HG03066 (cell line): ENCODE measurements at regions not wholly inside any gene's neighbourhood (a gene's known extent, or its start where the extent isn't known, plus 50 kb on each side); places are given as distances from the start of the nearest gene placed in this dataset.

Source experiments
- ATAC-seq: cut with Tn5 transposase; IDR thresholded peaks from one replicate; pipeline ENCODE4 v1.9.1; 2021; ENCODE audit warnings: low read depth; ENCODE audit not compliant: unreplicated experiment

GRCh38 chr13:40101708-40102359 is 446.4 kb downstream of the COG6 start:
- peak; percentile 74 for ATAC-seq

- peak; percentile 6 for ATAC-seq
These were observed 446.9 kb downstream of the COG6 start for GRCh38 chr13:40102360-40102727.

- no peak for ATAC-seq
These were observed 447.4 kb downstream of the COG6 start for GRCh38 chr13:40102854-40103253.

DNA sequence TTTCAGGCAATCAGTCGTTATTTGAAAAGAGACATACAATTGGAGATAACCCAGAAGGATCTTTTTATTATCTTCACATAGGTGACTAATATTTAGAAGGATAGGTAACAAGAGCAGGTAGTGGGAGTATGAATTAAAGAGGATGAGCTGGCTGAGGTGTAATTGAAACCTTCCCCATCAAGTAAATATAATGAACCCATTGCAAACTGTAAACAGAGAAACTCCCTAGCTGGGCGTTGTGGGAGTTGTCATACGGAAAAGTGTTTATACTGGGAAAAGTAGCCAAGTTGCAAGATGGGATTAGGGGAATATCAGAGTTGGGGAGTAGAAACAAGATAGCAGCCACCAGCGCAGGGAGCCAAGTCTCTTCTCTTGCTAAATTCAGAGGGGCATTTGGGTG is 448.4 kb downstream of the COG6 start:
- no peak for ATAC-seq

- ATAC-seq: no peak
These were observed 449.8 kb downstream of the COG6 start for GRCh38 chr13:40105231-40105630.

DNA sequence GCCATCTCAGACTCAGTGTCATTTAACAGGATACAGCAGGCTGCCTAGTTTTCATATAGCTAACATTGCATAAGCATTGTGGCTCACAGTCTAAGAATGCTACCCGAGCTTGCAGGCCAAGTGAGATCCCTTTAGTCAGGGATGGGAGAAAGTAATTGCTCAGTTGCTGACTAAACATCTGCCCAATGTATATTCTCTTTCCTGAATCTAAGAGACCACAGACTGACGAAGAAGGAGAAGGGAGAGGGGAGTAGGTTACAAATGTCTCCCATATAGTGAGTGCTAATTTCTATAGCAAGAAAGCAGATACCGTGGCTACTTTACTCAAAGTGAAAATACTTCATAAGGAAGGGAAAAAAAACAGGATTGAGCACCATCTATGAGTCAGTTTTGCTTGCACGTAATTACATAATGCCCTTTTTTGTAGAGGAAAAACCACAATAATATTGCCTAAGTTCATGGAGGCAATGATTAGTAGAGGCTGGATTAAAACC is 453.9 kb downstream of the COG6 start:
- ATAC-seq: no peak

DNA sequence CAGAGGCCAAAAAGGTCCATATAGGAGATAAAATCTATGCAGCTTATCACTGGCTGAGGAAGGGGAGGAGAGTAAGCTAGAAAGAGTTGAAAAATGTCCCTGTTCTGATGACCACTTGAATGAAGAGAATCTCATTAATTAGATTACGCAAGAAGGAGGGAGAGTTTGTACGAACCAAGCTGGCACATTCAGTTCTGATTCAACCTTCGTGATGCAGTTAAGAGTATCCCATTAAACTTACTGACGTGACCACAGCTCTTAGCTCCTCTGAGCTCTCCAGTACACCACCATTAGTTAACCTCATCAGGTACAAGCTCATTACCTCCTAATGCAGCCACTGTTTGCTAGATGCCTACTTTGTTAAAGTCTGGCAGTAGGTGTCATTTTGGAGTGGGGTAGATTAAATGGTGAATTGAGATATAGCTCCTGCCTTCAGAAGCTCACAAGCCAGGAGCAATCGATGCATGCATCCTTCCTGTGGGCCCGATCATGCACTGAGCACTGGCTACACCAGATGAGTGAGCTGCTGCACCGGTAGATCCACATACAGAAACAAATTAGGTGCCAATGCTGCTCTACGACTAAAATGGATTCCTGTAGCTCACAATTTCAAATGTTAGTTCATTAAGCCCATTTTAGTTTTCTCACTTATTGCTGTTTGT is 458.3 kb downstream of the COG6 start:
- ATAC-seq: no peak

DNA sequence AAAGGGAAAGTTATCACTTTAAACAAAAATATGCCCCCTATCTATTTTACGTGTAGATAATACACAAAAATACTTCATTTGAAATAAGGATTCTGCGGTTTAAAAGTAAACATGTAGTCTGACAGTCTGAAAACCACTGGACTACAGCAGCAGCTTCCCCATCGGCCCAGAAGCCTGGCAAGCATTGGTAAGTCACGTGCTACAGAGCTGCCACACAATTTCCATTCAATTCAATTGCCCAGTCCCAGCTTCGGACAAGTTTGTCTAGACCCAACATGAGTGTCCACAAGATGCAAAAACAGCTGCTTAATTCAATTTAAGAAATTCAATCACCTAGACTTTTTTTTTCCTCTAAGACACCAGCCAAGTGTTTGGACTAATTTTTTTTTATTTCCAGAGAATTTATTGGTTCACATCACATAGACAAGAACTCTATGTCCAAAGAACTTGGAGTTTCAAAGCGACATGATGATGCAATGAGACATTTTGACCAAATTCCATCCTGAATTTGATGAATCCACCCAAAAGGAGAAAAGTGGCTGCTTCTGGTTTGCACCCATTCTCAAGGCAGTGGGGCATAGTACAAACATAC is 458.9 kb downstream of the COG6 start:
- no peak for ATAC-seq

DNA sequence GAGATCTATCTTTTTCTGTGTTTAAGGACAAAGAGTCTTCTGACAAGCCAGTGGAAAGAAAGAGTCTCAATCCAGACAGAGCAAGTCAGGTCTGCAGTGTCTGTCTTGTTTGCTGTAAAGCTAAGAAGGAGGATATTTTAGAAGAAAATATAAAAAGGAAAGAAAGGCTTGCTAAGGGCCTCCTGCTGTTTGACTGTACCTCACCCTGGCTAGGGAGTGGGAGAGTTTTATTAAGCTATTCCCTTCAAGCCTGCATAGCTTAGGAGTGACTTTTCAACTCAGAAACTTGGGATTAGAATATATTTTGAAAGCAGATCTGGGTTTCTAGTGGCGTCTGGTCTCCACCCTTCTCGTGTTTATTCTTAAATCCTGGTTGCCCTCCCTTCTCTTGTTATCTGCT is 460.0 kb downstream of the COG6 start:
- no peak for ATAC-seq

GRCh38 chr13:40116008-40116407 is 460.5 kb downstream of the COG6 start:
- ATAC-seq: peak; percentile 78

- ATAC-seq: no peak
These were observed 462.9 kb downstream of the COG6 start for GRCh38 chr13:40118337-40118736.

DNA sequence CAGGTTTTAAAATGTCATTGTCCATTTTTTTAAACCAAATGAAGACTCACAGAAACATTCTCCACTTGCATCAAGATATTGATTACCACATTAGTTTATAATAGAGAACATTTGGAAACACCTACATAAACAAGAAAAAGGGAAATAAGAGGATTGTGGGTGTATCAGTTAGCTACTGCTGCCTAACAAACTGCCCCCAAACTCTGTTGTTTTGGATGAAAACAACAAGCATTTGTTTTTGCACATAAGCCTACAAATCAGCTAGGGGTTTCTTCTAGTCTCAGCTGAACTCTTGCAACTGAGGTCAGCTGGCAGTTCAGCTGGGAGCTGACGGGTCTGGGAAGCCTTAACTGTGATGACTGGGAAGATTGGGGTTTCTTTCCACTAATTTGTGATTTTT is 464.4 kb downstream of the COG6 start:
- no peak for ATAC-seq

- ATAC-seq: no peak
These were observed 464.8 kb downstream of the COG6 start for GRCh38 chr13:40120288-40120687.

DNA sequence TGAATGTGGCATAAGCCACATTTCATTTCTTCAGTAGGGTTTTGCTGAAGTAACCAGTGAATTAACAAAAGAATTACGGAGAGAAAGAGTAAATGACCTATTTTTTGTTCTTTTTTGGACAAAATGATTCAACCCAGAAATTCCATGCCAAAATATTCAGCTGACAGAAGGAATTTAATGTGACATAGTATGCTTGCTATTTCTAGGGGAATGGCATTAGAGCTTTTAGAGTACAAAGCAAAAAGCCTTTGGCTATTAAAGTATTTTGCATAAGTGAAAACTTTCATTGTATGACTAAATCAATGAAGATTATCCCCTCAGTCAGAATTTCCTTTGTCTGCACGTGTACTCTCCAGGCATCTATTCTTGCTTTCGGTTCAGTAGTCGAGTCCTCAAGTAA is 465.3 kb downstream of the COG6 start:
- ATAC-seq: no peak

GRCh38 chr13:40121722-40122121 is 466.3 kb downstream of the COG6 start:
- ATAC-seq: no peak

- no peak for ATAC-seq
These were observed 468.6 kb downstream of the COG6 start for GRCh38 chr13:40123962-40124632.

DNA sequence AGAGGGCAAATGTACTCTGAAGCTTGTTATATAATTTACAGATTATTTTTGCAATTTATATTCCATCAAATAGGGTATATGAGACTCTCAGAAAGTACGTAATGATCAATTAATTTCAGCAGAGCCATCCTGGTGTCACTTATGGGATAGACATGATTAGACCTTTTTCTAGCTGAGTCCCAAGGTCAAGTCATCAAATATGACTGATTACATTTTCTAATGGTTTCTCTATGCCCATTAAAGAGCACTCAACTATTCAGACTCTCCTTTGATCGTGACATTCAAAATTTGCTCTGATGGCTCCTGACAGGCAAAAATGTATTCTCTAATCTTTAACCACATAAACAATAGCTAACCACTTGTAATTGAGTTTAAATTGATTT is 469.2 kb downstream of the COG6 start:
- no peak for ATAC-seq

- no peak for ATAC-seq
These were observed 469.9 kb downstream of the COG6 start for GRCh38 chr13:40125336-40125735.

DNA sequence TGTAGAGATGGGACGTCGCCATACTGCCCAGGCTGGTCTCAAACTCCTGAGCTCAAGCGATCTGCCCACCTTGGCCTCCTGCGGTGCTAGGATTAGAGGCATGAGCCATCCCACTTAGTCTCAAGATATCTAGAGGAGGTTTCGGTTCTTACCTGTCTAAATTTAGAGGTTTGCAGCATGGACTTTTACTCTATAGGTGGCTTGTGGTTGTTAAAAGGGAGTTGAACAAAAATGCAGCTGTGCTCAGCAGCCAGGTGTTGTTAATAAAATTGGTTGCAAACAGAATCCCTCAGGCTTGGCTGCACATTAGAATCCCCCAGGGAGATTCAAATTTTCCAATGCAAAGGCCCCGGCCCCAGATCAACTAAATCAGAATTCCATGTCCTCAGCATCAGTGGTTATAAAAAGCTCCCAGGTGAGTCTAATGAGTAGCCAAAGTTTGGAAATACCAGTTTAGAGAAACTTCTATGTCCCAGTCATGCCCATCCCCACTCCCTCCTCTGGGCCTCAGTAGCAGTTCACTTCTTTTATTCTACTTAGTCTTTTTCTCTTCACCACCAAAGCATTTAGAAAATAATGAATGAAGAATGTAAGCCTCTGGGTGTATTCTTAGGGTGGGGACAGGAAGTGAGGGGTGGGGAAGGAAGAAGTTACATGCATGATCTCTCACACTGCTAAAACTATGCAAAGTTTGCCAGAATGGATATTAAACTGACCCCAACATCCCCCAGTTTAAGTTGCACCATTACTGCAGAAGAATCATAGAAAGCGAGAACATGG is 471.0 kb downstream of the COG6 start:
- ATAC-seq: no peak

- no peak for ATAC-seq
These were observed 472.0 kb downstream of the COG6 start for GRCh38 chr13:40127476-40127875.

DNA sequence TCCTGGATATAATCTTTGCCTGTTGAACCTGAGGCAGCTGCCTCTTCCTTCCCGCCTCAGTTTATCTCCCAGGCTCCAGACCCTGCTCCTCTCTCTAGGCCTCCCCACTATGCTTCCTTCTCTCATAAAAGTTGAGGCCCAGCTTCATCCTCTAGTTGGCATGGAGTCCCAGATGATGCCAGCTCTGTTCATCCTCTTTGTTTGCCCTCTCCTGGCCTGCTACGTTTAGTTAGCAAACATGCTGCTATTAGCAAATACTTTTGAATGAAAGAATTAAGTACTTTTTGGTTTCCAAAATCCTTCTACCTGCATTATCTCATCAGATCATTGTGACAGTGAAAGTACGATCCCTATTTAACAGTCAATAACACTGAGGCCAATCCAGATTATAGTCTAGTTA is 472.5 kb downstream of the COG6 start:
- no peak for ATAC-seq
